ENCODE measurements at regions not wholly inside any gene's neighbourhood (a gene's known extent, or its start where the extent isn't known, plus 50 kb on each side); places are given as distances from the start of the nearest gene placed in this dataset.

GRCh38 chr9:90046317-90046861, 441.6 kb downstream of the GADD45G start:
- no peak overlapping the region for H3K4me3 Mint-ChIP-seq
- peaks cover 2% of the 10 kb centered on the region for H3K9me3 Mint-ChIP-seq
- no peak overlapping the region for H3K27ac Mint-ChIP-seq
- peaks cover 15% of the 10 kb centered on the region for H3K4me1 Mint-ChIP-seq
- H3K36me3 Mint-ChIP-seq: no peaks in the 10 kb centered on the region
- no peak for ATAC-seq
- DNase-seq (ENCODE audit: low spot score in 2 of 2): peak in 1 of 2 donors; percentile 46

GRCh38 chr9:90047828-90048227, 443.0 kb downstream of the GADD45G start:
- no peaks in the 10 kb centered on the region for H3K36me3 Mint-ChIP-seq
- H3K4me1 Mint-ChIP-seq: peaks cover 15% of the 10 kb centered on the region
- no peak overlapping the region for H3K4me3 Mint-ChIP-seq
- H3K9me3 Mint-ChIP-seq: peaks cover 2% of the 10 kb centered on the region
- ATAC-seq (peak; percentile 57), DNase-seq (ENCODE audit: low spot score in 2 of 2) (no peak)
- H3K27ac Mint-ChIP-seq: no peak overlapping the region

GRCh38 chr9:90052366-90052765, 447.6 kb downstream of the GADD45G start:
- DNase-seq (ENCODE audit: low spot score in 2 of 2) (no peak), ATAC-seq (no peak)
- H3K4me1 Mint-ChIP-seq: no peaks in the 10 kb centered on the region
- H3K9me3 Mint-ChIP-seq: peaks cover 2% of the 10 kb centered on the region
- no peak overlapping the region for H3K27ac Mint-ChIP-seq
- no peaks in the 10 kb centered on the region for H3K36me3 Mint-ChIP-seq
- no peak overlapping the region for H3K4me3 Mint-ChIP-seq

GRCh38 chr9:90053027-90053426, 448.2 kb downstream of the GADD45G start:
- H3K36me3 Mint-ChIP-seq: no peaks in the 10 kb centered on the region
- H3K27ac Mint-ChIP-seq: no peak overlapping the region
- no peaks in the 10 kb centered on the region for H3K4me1 Mint-ChIP-seq
- DNase-seq (ENCODE audit: low spot score in 2 of 2) (peak in 1 of 2 donors; percentile 18), ATAC-seq (no peak)
- peaks cover 2% of the 10 kb centered on the region for H3K9me3 Mint-ChIP-seq
- H3K4me3 Mint-ChIP-seq: no peak overlapping the region

GRCh38 chr9:90054810-90055209, 450.0 kb downstream of the GADD45G start:
- no peak overlapping the region for H3K27ac Mint-ChIP-seq
- peak in 1 of 2 donors; percentile 13 for DNase-seq (ENCODE audit: low spot score in 2 of 2)
- H3K36me3 Mint-ChIP-seq: no peaks in the 10 kb centered on the region
- H3K4me3 Mint-ChIP-seq: no peak overlapping the region
- H3K9me3 Mint-ChIP-seq: no peaks in the 10 kb centered on the region
- ATAC-seq: no peak
- no peaks in the 10 kb centered on the region for H3K4me1 Mint-ChIP-seq

- Mint-ChIP-seq H3K36me3 (no peaks in the 10 kb centered on the region), H3K27ac (no peak overlapping the region), H3K4me1 (no peaks in the 10 kb centered on the region), H3K9me3 (no peaks in the 10 kb centered on the region), H3K4me3 (no peak overlapping the region)
- DNase-seq (ENCODE audit: low spot score in 2 of 2) (no peak), ATAC-seq (no peak)
Measured at GRCh38 chr9:90055226-90055625, 450.4 kb downstream of the GADD45G start.

- peak in 1 of 2 donors; percentile 33 for DNase-seq (ENCODE audit: low spot score in 2 of 2)
- ATAC-seq: no peak
- H3K36me3 Mint-ChIP-seq: no peaks in the 10 kb centered on the region
Measured at GRCh38 chr9:90057361-90057760, 452.5 kb downstream of the GADD45G start.

GRCh38 chr9:90058182-90058763, 453.5 kb downstream of the GADD45G start:
- Mint-ChIP-seq H3K4me1 (no peaks in the 10 kb centered on the region), H3K4me3 (no peak overlapping the region), H3K36me3 (no peaks in the 10 kb centered on the region)

More at GRCh38 chr9:90057361-90057760, 452.5 kb downstream of the GADD45G start:
- H3K9me3 Mint-ChIP-seq: no peaks in the 10 kb centered on the region
- no peaks in the 10 kb centered on the region for H3K4me1 Mint-ChIP-seq
- H3K4me3 Mint-ChIP-seq: no peak overlapping the region
- no peak overlapping the region for H3K27ac Mint-ChIP-seq

GRCh38 chr9:90059436-90059835, 454.6 kb downstream of the GADD45G start:
- no peak overlapping the region for H3K27ac Mint-ChIP-seq
- no peaks in the 10 kb centered on the region for H3K9me3 Mint-ChIP-seq
- no peaks in the 10 kb centered on the region for H3K4me1 Mint-ChIP-seq
- no peaks in the 10 kb centered on the region for H3K36me3 Mint-ChIP-seq
- no peak overlapping the region for H3K4me3 Mint-ChIP-seq
- ATAC-seq (no peak), DNase-seq (ENCODE audit: low spot score in 2 of 2) (peak in 1 of 2 donors; percentile 26)

More at GRCh38 chr9:90058182-90058763, 453.5 kb downstream of the GADD45G start:
- Mint-ChIP-seq H3K9me3 (no peaks in the 10 kb centered on the region), H3K27ac (no peak overlapping the region)
- no peak for ATAC-seq
- DNase-seq (ENCODE audit: low spot score in 2 of 2): no peak

- no peak overlapping the region for H3K27ac Mint-ChIP-seq
- H3K4me3 Mint-ChIP-seq: no peak overlapping the region
- DNase-seq (ENCODE audit: low spot score in 2 of 2): peak in 1 of 2 donors; percentile 25
- H3K36me3 Mint-ChIP-seq: no peaks in the 10 kb centered on the region
- H3K4me1 Mint-ChIP-seq: no peaks in the 10 kb centered on the region
- no peak for ATAC-seq
- no peaks in the 10 kb centered on the region for H3K9me3 Mint-ChIP-seq
Measured at GRCh38 chr9:90060256-90060655, 455.4 kb downstream of the GADD45G start.

- Mint-ChIP-seq H3K27ac (no peak overlapping the region), H3K36me3 (no peaks in the 10 kb centered on the region), H3K9me3 (no peaks in the 10 kb centered on the region), H3K4me1 (no peaks in the 10 kb centered on the region), H3K4me3 (no peak overlapping the region)
- no peak for ATAC-seq
- peak in 1 of 2 donors; percentile 26 for DNase-seq (ENCODE audit: low spot score in 2 of 2)
Measured at GRCh38 chr9:90061187-90061586, 456.4 kb downstream of the GADD45G start.

GRCh38 chr9:90062982-90063381, 458.2 kb downstream of the GADD45G start:
- Mint-ChIP-seq H3K36me3 (no peaks in the 10 kb centered on the region), H3K4me3 (no peak overlapping the region), H3K27ac (no peak overlapping the region), H3K9me3 (no peaks in the 10 kb centered on the region), H3K4me1 (no peaks in the 10 kb centered on the region)
- ATAC-seq (no peak), DNase-seq (ENCODE audit: low spot score in 2 of 2) (no peak)

- ATAC-seq: no peak
- no peak overlapping the region for H3K4me3 Mint-ChIP-seq
Measured at GRCh38 chr9:90064248-90064647, 459.4 kb downstream of the GADD45G start.

GRCh38 chr9:90064971-90065370, 460.2 kb downstream of the GADD45G start:
- H3K4me3 Mint-ChIP-seq: no peak overlapping the region
- H3K27ac Mint-ChIP-seq: no peak overlapping the region
- H3K4me1 Mint-ChIP-seq: no peaks in the 10 kb centered on the region
- peak in 1 of 2 donors; percentile 8 for DNase-seq (ENCODE audit: low spot score in 2 of 2)
- H3K36me3 Mint-ChIP-seq: no peaks in the 10 kb centered on the region
- H3K9me3 Mint-ChIP-seq: no peaks in the 10 kb centered on the region
- ATAC-seq: no peak

More at GRCh38 chr9:90064248-90064647, 459.4 kb downstream of the GADD45G start:
- Mint-ChIP-seq H3K4me1 (no peaks in the 10 kb centered on the region), H3K36me3 (no peaks in the 10 kb centered on the region), H3K9me3 (no peaks in the 10 kb centered on the region), H3K27ac (no peak overlapping the region)
- DNase-seq (ENCODE audit: low spot score in 2 of 2): peak in 1 of 2 donors; percentile 23

GRCh38 chr9:90065851-90066250, 461.0 kb downstream of the GADD45G start:
- DNase-seq (ENCODE audit: low spot score in 2 of 2): no peak
- Mint-ChIP-seq H3K9me3 (no peaks in the 10 kb centered on the region), H3K36me3 (no peaks in the 10 kb centered on the region), H3K4me1 (no peaks in the 10 kb centered on the region), H3K27ac (no peak overlapping the region), H3K4me3 (no peak overlapping the region)
- no peak for ATAC-seq

- H3K36me3 Mint-ChIP-seq: no peaks in the 10 kb centered on the region
- DNase-seq (ENCODE audit: low spot score in 2 of 2) (no peak), ATAC-seq (no peak)
- no peaks in the 10 kb centered on the region for H3K9me3 Mint-ChIP-seq
- no peak overlapping the region for H3K4me3 Mint-ChIP-seq
- no peaks in the 10 kb centered on the region for H3K4me1 Mint-ChIP-seq
- H3K27ac Mint-ChIP-seq: no peak overlapping the region
Measured at GRCh38 chr9:90069085-90069484, 464.3 kb downstream of the GADD45G start.

All from stimulated activated effector memory CD8-positive, alpha-beta T cell treated with anti-CD3 and anti-CD28 coated beads, Interleukin-12 subunit alpha, Interleukin-12 subunit beta, amount 100 ng/mL, for 72 hours (primary cell).